Lung (tissue), 11 donors: ENCODE measurements at regions not wholly inside any gene's neighbourhood (a gene's known extent, or its start where the extent isn't known, plus 50 kb on each side); places are given as distances from the start of the nearest gene placed in this dataset.

Experiments used
- ATAC-seq: fragments of 200-7000 bp; cut with Tn5 transposase; one replicate; pipeline ENCODE4 v1.9.1; 2020; ENCODE audit warnings: moderate number of reproducible peaks; ENCODE audit not compliant: insufficient read depth, low FRiP score
- DNase-seq, 3 donors: peaks; one replicate each; pipeline ENCODE4 v3.0.0-alpha.2; 2013 to 2017
- H3K27ac ChIP-seq, 2 donors: one replicate each; pipeline ENCODE4 v1.5.1; 2013; ENCODE audit warnings: mild to moderate bottlenecking in 2 of 2, moderate library complexity in 2 of 2, control low read depth in 1 of 2, inconsistent platforms in 1 of 2, low read depth in 1 of 2, low read length in 1 of 2
- H3K27me3 ChIP-seq, 3 donors: one replicate each; pipeline ENCODE4 v1.5.1; 2013; ENCODE audit warnings: low read length in 2 of 3; ENCODE audit not compliant: control insufficient read depth in 3 of 3, insufficient read depth in 3 of 3
- H3K36me3 ChIP-seq, 4 donors: one replicate each; pipeline ENCODE4 v1.5.1; 2013; ENCODE audit warnings: low read length in 4 of 4, mild to moderate bottlenecking in 1 of 4, moderate library complexity in 1 of 4; ENCODE audit not compliant: control insufficient read depth in 4 of 4, insufficient read depth in 4 of 4
- H3K4me1 ChIP-seq, 5 donors: one replicate each; pipeline ENCODE4 v1.5.1; 2013; ENCODE audit warnings: low read length in 5 of 5, mild to moderate bottlenecking in 2 of 5, moderate library complexity in 1 of 5; ENCODE audit not compliant: control insufficient read depth in 5 of 5, insufficient read depth in 5 of 5
- H3K4me3 ChIP-seq: one replicate; pipeline ENCODE4 v1.5.1; 2013; ENCODE audit warnings: mild to moderate bottlenecking, control low read depth, moderate library complexity
- H3K9ac ChIP-seq, 2 donors: one replicate each; pipeline ENCODE4 v1.5.1; 2013; ENCODE audit warnings: low read length in 2 of 2, control low read depth in 1 of 2; ENCODE audit not compliant: insufficient read depth in 1 of 2
- H3K9me3 ChIP-seq, 4 donors: one replicate each; pipeline ENCODE4 v1.5.1; 2013; ENCODE audit warnings: low read length in 3 of 4, mild to moderate bottlenecking in 1 of 4, moderate library complexity in 1 of 4; ENCODE audit not compliant: control insufficient read depth in 4 of 4, insufficient read depth in 3 of 4
- WGBS, 2 donors: extraction: QIAGEN DNeasy Blood & Tissue Kit; methylation state at CpG; one replicate each; pipeline ENCODE4 v1.1.7; 2013; 5-methylcytosine and 5-hydroxymethylcytosine counted together
- TF ChIP-seq, protein P1 (sequence below): IDR thresholded peaks from 2 replicates; pipeline ENCODE4 v1.5.1; 2012; ENCODE audit warnings: mild to moderate bottlenecking; ENCODE audit errors: control extremely low read depth, extremely low read depth
- donor health status: control.
- donor health status: control.
- donor health status: Bipolar disorder and iron deficiency.
- donor health status: healthy.
- donor health status: DM: yes; HTN: yes; CAD: no.

DNA sequence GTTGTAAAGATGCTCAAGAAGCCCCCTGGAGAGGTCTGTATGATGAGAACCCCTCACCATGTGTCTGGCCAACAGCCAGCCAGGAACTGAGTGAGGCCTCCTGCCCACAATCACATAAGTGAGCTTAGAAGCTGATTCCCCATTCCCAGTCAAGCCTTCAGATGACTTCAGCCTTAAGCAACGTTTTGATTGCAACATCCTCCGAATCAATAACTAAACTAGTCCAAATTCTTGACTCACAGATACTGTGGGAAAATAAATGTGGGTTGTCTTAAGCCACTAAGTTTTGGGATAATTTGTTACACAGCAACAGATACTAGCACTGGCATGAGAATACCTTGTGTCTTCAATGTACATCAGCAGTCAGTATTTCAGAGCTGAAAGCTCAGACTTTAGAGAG lies 54.5 kb upstream of the HS3ST4 start:
- Histone ChIP-seq H3K9me3 (peaks cover 0 to 2% (median 0%) of the 10 kb centered on the region in 4 donors), H3K4me1 (no peaks in the 10 kb centered on the region), H3K27ac (no peak overlapping the region), H3K9ac (no peak overlapping the region), H3K36me3 (no peaks in the 10 kb centered on the region), H3K4me3 (no peak overlapping the region), H3K27me3 (no peaks in the 10 kb centered on the region)
- ATAC-seq: no peak
- TF ChIP-seq, protein P1, sequence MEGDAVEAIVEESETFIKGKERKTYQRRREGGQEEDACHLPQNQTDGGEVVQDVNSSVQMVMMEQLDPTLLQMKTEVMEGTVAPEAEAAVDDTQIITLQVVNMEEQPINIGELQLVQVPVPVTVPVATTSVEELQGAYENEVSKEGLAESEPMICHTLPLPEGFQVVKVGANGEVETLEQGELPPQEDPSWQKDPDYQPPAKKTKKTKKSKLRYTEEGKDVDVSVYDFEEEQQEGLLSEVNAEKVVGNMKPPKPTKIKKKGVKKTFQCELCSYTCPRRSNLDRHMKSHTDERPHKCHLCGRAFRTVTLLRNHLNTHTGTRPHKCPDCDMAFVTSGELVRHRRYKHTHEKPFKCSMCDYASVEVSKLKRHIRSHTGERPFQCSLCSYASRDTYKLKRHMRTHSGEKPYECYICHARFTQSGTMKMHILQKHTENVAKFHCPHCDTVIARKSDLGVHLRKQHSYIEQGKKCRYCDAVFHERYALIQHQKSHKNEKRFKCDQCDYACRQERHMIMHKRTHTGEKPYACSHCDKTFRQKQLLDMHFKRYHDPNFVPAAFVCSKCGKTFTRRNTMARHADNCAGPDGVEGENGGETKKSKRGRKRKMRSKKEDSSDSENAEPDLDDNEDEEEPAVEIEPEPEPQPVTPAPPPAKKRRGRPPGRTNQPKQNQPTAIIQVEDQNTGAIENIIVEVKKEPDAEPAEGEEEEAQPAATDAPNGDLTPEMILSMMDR: no peak
- DNase-seq: no peak
- 70 to 78% methylated on average over 2 of the region's 2 CpGs for WGBS, 2 donors

DNA sequence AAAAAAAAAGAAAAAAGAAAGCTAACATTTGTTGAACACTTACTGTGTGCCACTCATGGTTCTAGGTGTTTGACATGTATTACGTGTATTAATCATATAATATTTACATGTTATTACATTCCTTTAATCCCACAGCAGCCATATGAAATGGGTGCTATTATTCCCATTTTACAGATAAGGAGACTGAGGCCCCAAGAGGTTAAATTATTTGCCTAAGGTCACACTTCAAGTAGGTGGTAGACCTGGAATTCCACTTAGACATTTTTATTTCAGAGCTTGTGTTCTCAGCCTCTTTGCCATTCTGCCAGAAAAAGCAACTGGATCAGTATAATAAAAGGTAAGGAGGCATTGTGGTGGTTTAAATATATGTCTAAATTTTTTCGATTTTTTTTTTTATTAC lies 55.1 kb upstream of the HS3ST4 start:
- Histone ChIP-seq H3K4me1 (no peaks in the 10 kb centered on the region), H3K36me3 (no peaks in the 10 kb centered on the region), H3K9me3 (peaks cover 0 to 2% (median 0%) of the 10 kb centered on the region in 4 donors), H3K4me3 (no peak overlapping the region), H3K27me3 (no peaks in the 10 kb centered on the region), H3K27ac (no peak overlapping the region), H3K9ac (no peak overlapping the region)
- TF ChIP-seq, protein P1: no peak
- no peak for ATAC-seq
- WGBS, 2 donors: 83 to 94% methylated on average over 2 of the region's 2 CpGs
- DNase-seq: no peak

DNA sequence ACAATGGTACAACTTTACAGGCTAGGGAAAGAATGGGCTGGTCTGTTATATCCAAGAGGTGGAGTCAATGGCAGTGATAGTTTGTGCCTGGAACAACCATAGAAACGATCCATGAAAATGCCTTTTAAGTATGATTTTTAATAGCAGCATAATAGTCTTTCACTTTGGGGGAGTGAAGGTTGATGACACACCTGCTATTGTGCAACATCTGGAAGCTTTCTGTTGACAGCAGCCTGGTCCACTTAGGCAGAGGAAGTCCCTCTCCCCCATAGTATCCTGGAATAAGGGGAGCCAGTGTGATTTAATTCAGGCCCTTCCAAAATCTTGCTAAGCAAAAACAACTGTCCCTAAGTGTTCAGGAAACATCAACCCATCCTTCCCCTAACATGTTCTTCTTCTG lies 56.3 kb upstream of the HS3ST4 start:
- Histone ChIP-seq H3K9ac (no peak overlapping the region), H3K36me3 (no peaks in the 10 kb centered on the region), H3K4me1 (no peaks in the 10 kb centered on the region), H3K4me3 (no peak overlapping the region), H3K27ac (no peak overlapping the region), H3K27me3 (no peaks in the 10 kb centered on the region), H3K9me3 (peaks cover 0 to 2% (median 0%) of the 10 kb centered on the region in 4 donors)
- WGBS, 2 donors: 76 to 85% methylated on average over 1 of the region's 1 CpG
- no peak for DNase-seq
- TF ChIP-seq, protein P1: no peak
- no peak for ATAC-seq

DNA sequence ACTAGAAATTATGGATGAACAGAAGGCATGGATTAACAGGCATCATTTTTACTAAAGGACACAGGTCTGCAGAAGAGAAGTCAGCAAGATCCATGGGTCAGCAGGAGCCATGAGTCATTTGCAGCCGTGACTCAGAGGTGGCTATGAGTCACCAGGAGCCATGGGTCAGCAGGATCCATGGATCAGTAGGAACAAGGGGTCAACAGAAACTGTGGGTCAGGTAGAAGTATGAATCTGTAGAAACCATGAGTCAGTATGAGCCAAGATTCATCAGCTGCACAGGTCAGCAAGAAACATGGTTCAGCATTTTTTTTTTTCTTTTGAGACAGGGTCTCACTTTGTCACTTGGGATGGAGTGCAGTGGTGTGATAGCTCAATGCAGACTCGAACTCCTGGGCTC lies 58.2 kb upstream of the HS3ST4 start:
- Histone ChIP-seq H3K9me3 (peaks cover 0 to 2% (median 0%) of the 10 kb centered on the region in 4 donors), H3K4me3 (no peak overlapping the region), H3K9ac (no peak overlapping the region), H3K36me3 (no peaks in the 10 kb centered on the region), H3K27ac (no peak overlapping the region), H3K27me3 (no peaks in the 10 kb centered on the region), H3K4me1 (no peaks in the 10 kb centered on the region)
- TF ChIP-seq, protein P1: no peak
- ATAC-seq: no peak
- no peak for DNase-seq
- WGBS, 2 donors: 54 to 77% methylated on average over 2 of the region's 2 CpGs
